ENCODE measurements at regions not wholly inside any gene's neighbourhood (a gene's known extent, or its start where the extent isn't known, plus 50 kb on each side); places are given as distances from the start of the nearest gene placed in this dataset.

DNA sequence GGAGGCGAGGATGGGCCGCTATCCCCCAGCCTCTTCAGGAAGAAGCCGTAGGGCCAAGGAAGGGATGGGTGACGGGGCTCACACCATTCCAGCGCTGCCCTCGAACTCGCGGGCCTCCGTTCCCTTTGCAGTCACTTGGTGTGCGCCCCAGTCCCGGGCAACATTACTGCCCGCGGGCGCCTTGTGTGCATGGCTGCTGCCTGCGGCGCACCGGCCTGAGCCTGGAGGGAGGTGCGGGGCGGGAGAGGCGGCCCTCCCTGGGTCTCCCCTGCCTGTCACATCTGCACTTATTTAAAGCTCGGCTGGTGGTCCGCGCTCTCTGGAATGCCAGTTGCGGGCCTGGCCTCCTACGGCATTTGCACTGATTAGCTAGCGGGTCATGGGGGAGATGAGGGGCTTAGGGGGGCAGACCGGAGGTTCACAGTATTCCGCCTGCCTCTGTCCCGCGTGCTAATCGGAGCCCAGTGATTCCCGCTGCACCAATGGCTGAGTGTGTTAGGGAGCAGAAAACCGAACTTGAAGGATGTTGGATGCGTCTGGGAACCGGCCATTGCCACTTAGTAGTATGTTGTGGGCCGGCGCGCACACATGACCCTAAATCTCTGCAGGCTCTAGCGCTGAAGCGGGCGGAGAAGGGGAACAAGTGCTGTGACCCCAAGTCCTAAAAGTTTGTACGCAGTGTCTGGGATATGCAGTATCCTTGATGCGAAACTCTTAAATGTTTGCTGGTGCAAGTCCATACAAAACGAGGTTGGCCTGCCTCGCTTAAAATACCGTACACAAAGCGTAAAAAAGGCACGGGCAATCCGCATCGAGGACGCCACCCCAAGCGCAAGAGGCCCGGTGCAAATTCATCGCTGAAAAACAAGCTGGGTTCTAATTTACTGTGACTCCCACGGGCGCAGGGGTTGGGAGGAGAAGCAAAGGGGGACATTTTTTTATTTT lies 161.2 kb upstream of the SIX2 start:
- Mint-ChIP-seq H3K4me1 (peaks cover 12% of the 10 kb centered on the region), H3K27ac (no peak overlapping the region), H3K4me3 (no peak overlapping the region), H3K27me3 (peaks cover 54% of the 10 kb centered on the region), H3K9me3 (no peaks in the 10 kb centered on the region), H3K36me3 (ENCODE audit: low read depth) (no peaks in the 10 kb centered on the region)
- TF ChIP-seq, protein P1, sequence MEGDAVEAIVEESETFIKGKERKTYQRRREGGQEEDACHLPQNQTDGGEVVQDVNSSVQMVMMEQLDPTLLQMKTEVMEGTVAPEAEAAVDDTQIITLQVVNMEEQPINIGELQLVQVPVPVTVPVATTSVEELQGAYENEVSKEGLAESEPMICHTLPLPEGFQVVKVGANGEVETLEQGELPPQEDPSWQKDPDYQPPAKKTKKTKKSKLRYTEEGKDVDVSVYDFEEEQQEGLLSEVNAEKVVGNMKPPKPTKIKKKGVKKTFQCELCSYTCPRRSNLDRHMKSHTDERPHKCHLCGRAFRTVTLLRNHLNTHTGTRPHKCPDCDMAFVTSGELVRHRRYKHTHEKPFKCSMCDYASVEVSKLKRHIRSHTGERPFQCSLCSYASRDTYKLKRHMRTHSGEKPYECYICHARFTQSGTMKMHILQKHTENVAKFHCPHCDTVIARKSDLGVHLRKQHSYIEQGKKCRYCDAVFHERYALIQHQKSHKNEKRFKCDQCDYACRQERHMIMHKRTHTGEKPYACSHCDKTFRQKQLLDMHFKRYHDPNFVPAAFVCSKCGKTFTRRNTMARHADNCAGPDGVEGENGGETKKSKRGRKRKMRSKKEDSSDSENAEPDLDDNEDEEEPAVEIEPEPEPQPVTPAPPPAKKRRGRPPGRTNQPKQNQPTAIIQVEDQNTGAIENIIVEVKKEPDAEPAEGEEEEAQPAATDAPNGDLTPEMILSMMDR (IDR thresholded peaks at IDR 0.05) = no peak
- ChIA-PET POLR2A (no interaction called here), CTCF (no interaction called here)
- intact Hi-C loops (cut with micrococcal nuclease) = loop anchor here (10.0 kb wide), 1 partner anchor 166 kb away; the partner anchor contains the start of gene SIX2
- ATAC-seq (ENCODE audit: low read depth) (no peak), DNase-seq (no peak)

DNA sequence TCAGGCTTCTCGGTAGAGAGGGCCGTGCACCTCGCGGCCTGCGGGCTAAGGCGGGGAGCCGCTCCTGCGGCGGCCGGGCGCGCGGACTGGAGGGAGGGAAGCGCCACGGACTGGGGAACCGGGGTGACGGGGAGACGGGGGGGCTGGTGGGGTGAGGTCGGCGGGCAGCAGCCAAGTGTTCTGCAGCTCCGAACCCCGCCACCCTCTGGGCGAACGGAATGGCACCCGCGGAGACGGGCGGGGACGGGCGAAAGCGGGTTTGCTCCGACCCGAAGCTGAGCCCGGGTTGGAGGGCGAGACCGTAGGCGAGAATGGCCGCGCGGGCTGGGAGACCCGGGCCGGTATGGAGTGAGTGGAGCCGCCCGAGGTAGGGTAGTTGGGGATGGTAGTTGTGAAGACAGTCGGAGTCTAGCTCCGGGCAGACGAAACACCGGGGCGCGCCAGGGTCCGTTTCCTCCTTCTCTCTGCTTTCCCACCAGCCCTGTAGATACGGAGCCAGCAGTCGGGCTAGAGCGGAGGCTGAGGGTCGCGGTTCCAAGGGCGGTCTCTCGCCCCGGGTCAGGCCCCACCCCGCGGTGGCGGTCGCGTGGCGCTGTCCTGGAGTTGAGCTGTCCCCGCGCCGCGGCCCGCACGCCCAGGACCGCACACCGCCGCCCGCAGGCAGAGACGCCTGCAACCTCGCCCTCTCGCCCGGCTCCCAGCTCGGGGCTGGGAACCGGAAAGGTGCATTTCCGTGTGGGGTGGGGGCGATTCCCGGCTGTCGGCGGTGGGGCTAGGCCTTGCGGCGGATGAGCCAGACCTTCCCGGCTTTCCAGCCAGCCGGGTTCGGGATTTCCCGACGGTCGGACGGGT lies 160.3 kb upstream of the SIX2 start:
- Mint-ChIP-seq H3K36me3 (ENCODE audit: low read depth) (no peaks in the 10 kb centered on the region), H3K9me3 (no peaks in the 10 kb centered on the region), H3K27me3 (peaks cover 57% of the 10 kb centered on the region), H3K4me3 (peak overlapping the region; percentile 63), H3K27ac (no peak overlapping the region), H3K4me1 (peaks cover 12% of the 10 kb centered on the region)
- CTCF ChIA-PET = no interaction called here
- POLR2A ChIA-PET = no interaction called here
- intact Hi-C loops (cut with micrococcal nuclease) = loop anchor here (10.0 kb wide), 1 partner anchor 165 kb away; the partner anchor contains the start of gene SIX2
- TF ChIP-seq, protein P1 (IDR thresholded peaks at IDR 0.05) = no peak
- ATAC-seq (ENCODE audit: low read depth) (no peak), DNase-seq (no peak)

DNA sequence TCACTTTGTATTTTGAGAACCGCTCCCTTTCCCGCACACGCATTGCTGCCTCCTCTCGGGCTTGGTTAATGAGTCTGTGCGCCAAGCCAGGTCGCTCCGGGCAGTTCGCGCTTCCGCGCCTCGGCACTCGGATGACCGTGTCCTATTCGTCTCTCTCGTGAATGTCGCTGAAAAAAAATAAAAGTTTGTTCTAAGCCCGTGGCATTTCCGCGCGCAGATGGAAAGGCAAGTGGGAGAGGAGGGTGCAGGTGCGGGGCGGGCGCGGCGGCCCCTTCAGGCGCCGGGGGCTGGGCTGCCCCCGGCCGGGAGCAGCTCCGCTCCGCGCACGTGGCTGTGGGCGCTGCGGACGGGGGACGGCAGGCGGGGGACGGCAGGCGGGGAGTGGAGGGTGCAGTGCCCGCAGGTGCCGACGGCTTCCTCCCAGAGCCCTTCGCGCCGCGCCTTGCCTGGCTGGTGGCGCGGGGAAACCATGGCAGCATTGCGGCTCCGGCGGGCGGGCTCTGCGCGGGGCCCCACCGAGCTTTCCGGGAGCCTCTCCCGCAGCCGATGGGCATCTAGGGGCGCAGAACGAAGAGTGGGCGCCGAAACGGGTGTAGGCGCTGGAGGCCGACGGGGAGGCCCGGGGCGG lies 159.6 kb upstream of the SIX2 start:
- POLR2A ChIA-PET = interaction anchor here (0.6 kb wide), 1 partner anchor 198 kb away, joined by 3 read pairs; no protein-coding TSS in a partner anchor
- TF ChIP-seq, protein P1 (IDR thresholded peaks at IDR 0.05) = no peak
- Mint-ChIP-seq H3K27me3 (peaks cover 56% of the 10 kb centered on the region), H3K36me3 (ENCODE audit: low read depth) (no peaks in the 10 kb centered on the region), H3K4me3 (peak overlapping the region; percentile 66), H3K27ac (no peak overlapping the region), H3K9me3 (no peaks in the 10 kb centered on the region), H3K4me1 (peaks cover 12% of the 10 kb centered on the region)
- CTCF ChIA-PET = no interaction called here
- no peak for DNase-seq
- intact Hi-C loops (cut with micrococcal nuclease) = no loop called here
- ATAC-seq (ENCODE audit: low read depth) = peak; percentile 28

DNA sequence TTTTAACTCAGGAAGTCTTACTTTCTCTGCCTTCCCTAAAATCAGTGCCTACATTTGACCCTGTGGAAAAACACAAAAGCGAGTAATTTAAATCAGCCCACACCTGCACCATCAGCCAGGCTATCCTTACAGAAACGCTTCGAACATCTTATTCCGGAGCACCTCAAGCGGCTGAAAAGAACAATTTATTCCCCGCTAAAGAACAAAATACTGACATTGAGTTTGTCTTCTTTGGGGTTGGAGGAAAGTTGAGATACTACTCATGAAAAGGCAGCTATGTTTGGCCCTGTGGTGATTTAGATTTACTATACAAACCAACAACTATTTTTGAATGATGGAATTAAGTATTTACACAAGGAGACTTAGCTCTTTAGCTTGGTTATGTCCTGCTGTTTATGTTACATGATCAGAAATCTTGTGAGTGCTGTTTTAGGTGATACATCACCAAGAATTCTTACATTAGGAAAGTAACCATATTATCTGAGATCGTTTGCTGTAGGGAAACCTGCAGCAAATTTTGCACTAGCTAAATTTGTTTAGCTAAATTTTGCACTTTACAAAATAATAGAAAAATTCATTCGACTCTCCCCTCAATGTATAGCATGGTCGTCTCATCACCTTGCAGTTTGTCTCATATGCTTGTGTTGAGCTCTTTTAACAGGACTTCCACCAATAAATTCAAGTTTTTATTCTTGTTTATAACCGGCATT lies 158.8 kb upstream of the SIX2 start:
- no peaks in the 10 kb centered on the region for H3K36me3 Mint-ChIP-seq (ENCODE audit: low read depth)
- ATAC-seq (ENCODE audit: low read depth) = no peak

More for the DNA sequence above, 158.8 kb upstream of the SIX2 start:
- Mint-ChIP-seq H3K27ac (no peak overlapping the region), H3K4me1 (peaks cover 12% of the 10 kb centered on the region), H3K9me3 (no peaks in the 10 kb centered on the region), H3K27me3 (peaks cover 60% of the 10 kb centered on the region), H3K4me3 (no peak overlapping the region)
- intact Hi-C loops (cut with micrococcal nuclease) = no loop called here
- CTCF ChIA-PET = no interaction called here
- POLR2A ChIA-PET = interaction anchor here (0.6 kb wide), 1 partner anchor 197 kb away, joined by 3 read pairs; no protein-coding TSS in a partner anchor
- TF ChIP-seq, protein P1 (IDR thresholded peaks at IDR 0.05) = no peak
- DNase-seq = no peak
